HG03025 (cell line): ENCODE measurements at regions not wholly inside any gene's neighbourhood (a gene's known extent, or its start where the extent isn't known, plus 50 kb on each side); places are given as distances from the start of the nearest gene placed in this dataset.

Source experiments
- ATAC-seq: cut with Tn5 transposase; IDR thresholded peaks from one replicate; pipeline ENCODE4 v1.9.1; 2021; ENCODE audit warnings: mild to moderate bottlenecking, moderate library complexity; ENCODE audit not compliant: unreplicated experiment, low FRiP score

- no peak for ATAC-seq
Observed at GRCh38 chr4:112979881-112980421, 69.5 kb upstream of the ANK2 start.

- no peak for ATAC-seq
Observed at GRCh38 chr4:112982680-112983079, 66.8 kb upstream of the ANK2 start.

GRCh38 chr4:112994732-112995464 lies 54.6 kb upstream of the ANK2 start:
- no peak for ATAC-seq
